ENCODE measurements at regions not wholly inside any gene's neighbourhood (a gene's known extent, or its start where the extent isn't known, plus 50 kb on each side); places are given as distances from the start of the nearest gene placed in this dataset.

DNA sequence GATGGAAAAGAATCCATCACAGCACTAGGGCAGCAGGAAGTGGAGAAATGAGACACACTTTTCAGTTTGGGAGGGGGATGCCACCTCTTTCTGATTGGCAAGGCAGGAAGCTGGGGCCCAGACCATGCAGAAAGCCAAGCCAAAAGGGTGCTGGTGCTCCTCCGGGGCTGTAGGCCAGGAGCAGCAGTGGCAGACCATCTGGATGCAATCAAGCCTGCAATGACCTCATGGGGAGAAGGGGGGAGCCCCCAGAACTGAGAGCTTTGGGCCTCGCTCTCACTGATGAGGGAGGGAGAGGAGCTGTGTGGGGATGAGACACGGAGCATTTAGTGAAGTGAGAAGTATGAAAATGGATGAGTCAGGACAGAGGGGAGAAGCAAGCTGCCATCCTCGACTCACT is 141.3 kb upstream of the NALF2 start:
- no peaks in the 10 kb centered on the region for H3K9me3 ChIP-seq (ENCODE audit: control insufficient read depth, insufficient read depth, low read depth, low read length)
- BruUV-seq (replicated peaks) = no TSS peak
- H3K27ac ChIP-seq (ENCODE audit: low read length) = no peak overlapping the region
- TF ChIP-seq POLR2AphosphoS5 (IDR thresholded peaks at IDR 0.05; ENCODE audit: low read depth, low read length) (no peak), TCF7L2 (IDR thresholded peaks at IDR 0.05; ENCODE audit: low read depth, low read length) (no peak), SIN3A (IDR thresholded peaks at IDR 0.05; ENCODE audit: borderline replicate concordance, insufficient read depth, low read depth, low read length) (no peak)
- TF ChIP-seq, protein P1, sequence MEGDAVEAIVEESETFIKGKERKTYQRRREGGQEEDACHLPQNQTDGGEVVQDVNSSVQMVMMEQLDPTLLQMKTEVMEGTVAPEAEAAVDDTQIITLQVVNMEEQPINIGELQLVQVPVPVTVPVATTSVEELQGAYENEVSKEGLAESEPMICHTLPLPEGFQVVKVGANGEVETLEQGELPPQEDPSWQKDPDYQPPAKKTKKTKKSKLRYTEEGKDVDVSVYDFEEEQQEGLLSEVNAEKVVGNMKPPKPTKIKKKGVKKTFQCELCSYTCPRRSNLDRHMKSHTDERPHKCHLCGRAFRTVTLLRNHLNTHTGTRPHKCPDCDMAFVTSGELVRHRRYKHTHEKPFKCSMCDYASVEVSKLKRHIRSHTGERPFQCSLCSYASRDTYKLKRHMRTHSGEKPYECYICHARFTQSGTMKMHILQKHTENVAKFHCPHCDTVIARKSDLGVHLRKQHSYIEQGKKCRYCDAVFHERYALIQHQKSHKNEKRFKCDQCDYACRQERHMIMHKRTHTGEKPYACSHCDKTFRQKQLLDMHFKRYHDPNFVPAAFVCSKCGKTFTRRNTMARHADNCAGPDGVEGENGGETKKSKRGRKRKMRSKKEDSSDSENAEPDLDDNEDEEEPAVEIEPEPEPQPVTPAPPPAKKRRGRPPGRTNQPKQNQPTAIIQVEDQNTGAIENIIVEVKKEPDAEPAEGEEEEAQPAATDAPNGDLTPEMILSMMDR (IDR thresholded peaks at IDR 0.05) = no peak
- TF ChIP-seq, protein P2, sequence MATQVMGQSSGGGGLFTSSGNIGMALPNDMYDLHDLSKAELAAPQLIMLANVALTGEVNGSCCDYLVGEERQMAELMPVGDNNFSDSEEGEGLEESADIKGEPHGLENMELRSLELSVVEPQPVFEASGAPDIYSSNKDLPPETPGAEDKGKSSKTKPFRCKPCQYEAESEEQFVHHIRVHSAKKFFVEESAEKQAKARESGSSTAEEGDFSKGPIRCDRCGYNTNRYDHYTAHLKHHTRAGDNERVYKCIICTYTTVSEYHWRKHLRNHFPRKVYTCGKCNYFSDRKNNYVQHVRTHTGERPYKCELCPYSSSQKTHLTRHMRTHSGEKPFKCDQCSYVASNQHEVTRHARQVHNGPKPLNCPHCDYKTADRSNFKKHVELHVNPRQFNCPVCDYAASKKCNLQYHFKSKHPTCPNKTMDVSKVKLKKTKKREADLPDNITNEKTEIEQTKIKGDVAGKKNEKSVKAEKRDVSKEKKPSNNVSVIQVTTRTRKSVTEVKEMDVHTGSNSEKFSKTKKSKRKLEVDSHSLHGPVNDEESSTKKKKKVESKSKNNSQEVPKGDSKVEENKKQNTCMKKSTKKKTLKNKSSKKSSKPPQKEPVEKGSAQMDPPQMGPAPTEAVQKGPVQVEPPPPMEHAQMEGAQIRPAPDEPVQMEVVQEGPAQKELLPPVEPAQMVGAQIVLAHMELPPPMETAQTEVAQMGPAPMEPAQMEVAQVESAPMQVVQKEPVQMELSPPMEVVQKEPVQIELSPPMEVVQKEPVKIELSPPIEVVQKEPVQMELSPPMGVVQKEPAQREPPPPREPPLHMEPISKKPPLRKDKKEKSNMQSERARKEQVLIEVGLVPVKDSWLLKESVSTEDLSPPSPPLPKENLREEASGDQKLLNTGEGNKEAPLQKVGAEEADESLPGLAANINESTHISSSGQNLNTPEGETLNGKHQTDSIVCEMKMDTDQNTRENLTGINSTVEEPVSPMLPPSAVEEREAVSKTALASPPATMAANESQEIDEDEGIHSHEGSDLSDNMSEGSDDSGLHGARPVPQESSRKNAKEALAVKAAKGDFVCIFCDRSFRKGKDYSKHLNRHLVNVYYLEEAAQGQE (IDR thresholded peaks at IDR 0.05; ENCODE audit: insufficient read depth in 1 of 2, low read depth in 2 of 2, low read length in 1 of 2) = no peak
- H3K36me3 ChIP-seq (ENCODE audit: control insufficient read depth, insufficient read depth, low read length) = no peaks in the 10 kb centered on the region
- no peaks in the 10 kb centered on the region; the same call in 1 of the 2 replicates for H3K27me3 ChIP-seq (ENCODE audit: control insufficient read depth, insufficient read depth, low read length)
- ATAC-seq (no peak), DNase-seq (ENCODE audit: low read depth, low spot score) (no peak)
- in situ Hi-C loops (cut with HindIII; ENCODE audit: low pct_unique_long_range_greater_than_20kb, low sequenced_read_pairs) = no loop called here
- H3K4me3 ChIP-seq (ENCODE audit: low read depth in 2 of 2, low read length in 2 of 2) = no peak overlapping the region
- H3K4me1 ChIP-seq (ENCODE audit: control insufficient read depth, insufficient read depth, low read length) = no peaks in the 10 kb centered on the region
- POLR2A ChIA-PET = no interaction called here
- intact Hi-C loops (cut with micrococcal nuclease; ENCODE audit: unreplicated experiment) = no loop called here
- CTCF ChIA-PET = no interaction called here

DNA sequence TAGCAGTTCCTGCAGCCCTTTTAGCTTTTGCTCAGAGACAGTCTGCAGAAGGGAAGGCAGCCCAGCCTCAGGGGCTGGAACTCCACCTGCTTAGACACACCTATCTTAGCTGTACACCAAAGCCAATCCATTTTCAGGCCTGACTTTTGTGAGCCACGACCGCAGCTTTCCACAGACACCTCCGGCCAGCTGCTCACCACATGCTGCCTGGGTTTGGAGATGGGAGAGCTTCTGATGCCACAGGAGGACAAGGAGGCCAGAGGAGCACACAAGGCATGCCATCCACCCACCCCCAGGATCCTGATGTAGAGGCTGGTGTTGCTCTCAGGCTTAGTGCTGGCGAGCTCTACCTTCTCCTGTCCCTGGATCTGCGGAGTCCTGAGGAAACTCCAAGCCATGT is 141.8 kb upstream of the NALF2 start:
- in situ Hi-C loops (cut with HindIII; ENCODE audit: low pct_unique_long_range_greater_than_20kb, low sequenced_read_pairs) = no loop called here
- Histone ChIP-seq H3K4me3 (ENCODE audit: low read depth in 2 of 2, low read length in 2 of 2) (no peak overlapping the region), H3K36me3 (ENCODE audit: control insufficient read depth, insufficient read depth, low read length) (no peaks in the 10 kb centered on the region), H3K27ac (ENCODE audit: low read length) (no peak overlapping the region), H3K9me3 (ENCODE audit: control insufficient read depth, insufficient read depth, low read depth, low read length) (no peaks in the 10 kb centered on the region), H3K4me1 (ENCODE audit: control insufficient read depth, insufficient read depth, low read length) (no peaks in the 10 kb centered on the region), H3K27me3 (ENCODE audit: control insufficient read depth, insufficient read depth, low read length) (no peaks in the 10 kb centered on the region; the same call in 1 of the 2 replicates)
- POLR2A ChIA-PET = no interaction called here
- BruUV-seq (replicated peaks) = no TSS peak
- ATAC-seq (no peak), DNase-seq (ENCODE audit: low read depth, low spot score) (no peak)
- TF ChIP-seq, protein P2 (IDR thresholded peaks at IDR 0.05; ENCODE audit: insufficient read depth in 1 of 2, low read depth in 2 of 2, low read length in 1 of 2) = no peak
- TF ChIP-seq, protein P1 (IDR thresholded peaks at IDR 0.05) = no peak
- TF ChIP-seq POLR2AphosphoS5 (IDR thresholded peaks at IDR 0.05; ENCODE audit: low read depth, low read length) (no peak), TCF7L2 (IDR thresholded peaks at IDR 0.05; ENCODE audit: low read depth, low read length) (no peak), SIN3A (IDR thresholded peaks at IDR 0.05; ENCODE audit: borderline replicate concordance, insufficient read depth, low read depth, low read length) (no peak)
- intact Hi-C loops (cut with micrococcal nuclease; ENCODE audit: unreplicated experiment) = no loop called here
- CTCF ChIA-PET = no interaction called here
